WERI-Rb-1 (cell line): ENCODE measurements at regions not wholly inside any gene's neighbourhood (a gene's known extent, or its start where the extent isn't known, plus 50 kb on each side); places are given as distances from the start of the nearest gene placed in this dataset.

ENCODE experiments used
- DNase-seq: peaks from one replicate; pipeline ENCODE4 v3.0.0-alpha.2; 2020
- H3K27ac ChIP-seq: fragments of 250-450 bp; sonication (Bioruptor Pico); 2 replicates; pipeline ENCODE4 v1.5.1; 2020; ENCODE audit warnings: mild to moderate bottlenecking, moderate library complexity
- H3K27me3 ChIP-seq: fragments of 250-450 bp; sonication (Bioruptor Pico); 2 replicates; pipeline ENCODE4 v1.5.1; 2021; ENCODE audit warnings: mild to moderate bottlenecking, low read depth, moderate library complexity; ENCODE audit not compliant: insufficient read depth, severe bottlenecking
- H3K36me3 ChIP-seq: fragments of 250-450 bp; sonication (Bioruptor Pico); 2 replicates; pipeline ENCODE4 v1.5.1; 2020; ENCODE audit warnings: mild to moderate bottlenecking, moderate library complexity
- H3K4me3 ChIP-seq: 2 replicates; pipeline ENCODE4 v1.5.1; 2011; ENCODE audit warnings: low read depth, mild to moderate bottlenecking, control low read depth, low read length
- H3K9me3 ChIP-seq: fragments of 250-450 bp; sonication (Bioruptor Pico); 2 replicates; pipeline ENCODE4 v1.5.1; 2021; ENCODE audit warnings: mild to moderate bottlenecking, moderate library complexity; ENCODE audit not compliant: severe bottlenecking
- CTCF ChIP-seq: IDR thresholded peaks from 2 replicates; pipeline ENCODE4 v1.5.1; 2011; ENCODE audit warnings: low read depth, mild to moderate bottlenecking, control low read depth, inconsistent platforms, low read length

- Histone ChIP-seq H3K27ac (no peak overlapping the region), H3K9me3 (no peaks in the 10 kb centered on the region), H3K4me3 (no peak overlapping the region), H3K27me3 (peaks cover 9% of the 10 kb centered on the region), H3K36me3 (no peaks in the 10 kb centered on the region)
- DNase-seq, result no peak
- TF ChIP-seq CTCF, result no peak
Measured at GRCh38 chr21:19343711-19344110, 940.1 kb upstream of the TMPRSS15 start.

DNA sequence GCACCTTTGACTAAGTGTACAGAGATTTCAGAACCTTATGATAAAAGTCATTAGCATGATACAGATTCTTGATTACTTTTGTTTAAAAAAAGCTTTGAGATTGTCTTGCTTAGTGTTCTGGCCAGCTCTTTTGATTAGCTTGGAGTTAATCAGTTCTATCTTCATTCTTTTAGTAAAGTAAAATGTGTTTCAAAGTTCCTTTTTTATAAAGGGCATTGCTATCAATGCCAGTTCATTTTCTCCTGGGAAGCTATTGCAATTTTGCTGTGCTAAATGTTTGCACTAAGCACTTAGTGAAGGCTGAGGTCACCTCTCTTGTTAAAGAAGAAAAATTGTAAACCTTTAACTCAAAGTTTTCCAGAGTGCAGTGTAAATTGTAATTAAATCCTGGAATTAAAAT is 946.7 kb upstream of the TMPRSS15 start:
- H3K36me3 ChIP-seq, result no peaks in the 10 kb centered on the region
- no peak overlapping the region for H3K27ac ChIP-seq
- H3K4me3 ChIP-seq, result no peak overlapping the region
- H3K27me3 ChIP-seq, result peaks cover 27% of the 10 kb centered on the region
- no peaks in the 10 kb centered on the region for H3K9me3 ChIP-seq
- TF ChIP-seq CTCF, result no peak
- DNase-seq, result no peak

- Histone ChIP-seq H3K4me3 (no peak overlapping the region), H3K27ac (no peak overlapping the region), H3K27me3 (peaks cover 31% of the 10 kb centered on the region), H3K9me3 (no peaks in the 10 kb centered on the region), H3K36me3 (no peaks in the 10 kb centered on the region)
- no peak for TF ChIP-seq CTCF
- DNase-seq, result no peak
Measured at GRCh38 chr21:19353256-19353655, 949.7 kb upstream of the TMPRSS15 start.

- DNase-seq, result no peak
Measured at GRCh38 chr21:19368944-19369343, 965.4 kb upstream of the TMPRSS15 start.

GRCh38 chr21:19392390-19392789 is 988.8 kb upstream of the TMPRSS15 start:
- H3K9me3 ChIP-seq, result no peaks in the 10 kb centered on the region
- no peak overlapping the region for H3K27ac ChIP-seq
- H3K4me3 ChIP-seq, result no peak overlapping the region
- no peak for TF ChIP-seq CTCF
- DNase-seq, result no peak
- peaks cover 5% of the 10 kb centered on the region for H3K27me3 ChIP-seq
- H3K36me3 ChIP-seq, result no peaks in the 10 kb centered on the region

More at GRCh38 chr21:19368944-19369343, 965.4 kb upstream of the TMPRSS15 start:
- TF ChIP-seq CTCF, result no peak
- Histone ChIP-seq H3K9me3 (no peaks in the 10 kb centered on the region), H3K27ac (no peak overlapping the region), H3K27me3 (peaks cover 6% of the 10 kb centered on the region), H3K4me3 (no peak overlapping the region), H3K36me3 (no peaks in the 10 kb centered on the region)

DNA sequence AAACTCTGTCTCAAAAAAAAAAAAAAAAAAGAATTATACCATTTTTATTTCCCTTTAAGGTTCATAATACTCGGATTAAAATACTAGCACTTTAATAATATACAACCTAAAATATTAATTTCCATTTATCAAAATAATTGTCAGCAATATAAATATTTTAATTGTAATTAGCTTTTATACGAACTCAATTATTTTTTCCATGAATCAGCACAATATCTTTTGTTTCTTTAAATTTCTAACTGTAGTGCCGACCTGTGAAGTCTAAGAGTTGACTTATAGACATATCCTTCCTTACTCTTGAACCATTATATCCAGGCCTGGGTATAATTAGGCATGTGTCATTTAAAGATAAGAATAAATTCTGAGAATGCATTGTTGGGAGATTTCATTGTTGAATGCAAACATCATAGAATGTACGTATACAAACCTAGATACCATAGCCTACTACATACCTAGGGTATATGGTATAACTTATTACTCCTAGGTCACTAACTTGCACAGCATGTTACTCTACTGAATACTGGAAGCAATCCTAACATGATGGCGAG is 996.7 kb upstream of the TMPRSS15 start:
- Histone ChIP-seq H3K27ac (no peak overlapping the region), H3K4me3 (no peak overlapping the region), H3K9me3 (no peaks in the 10 kb centered on the region), H3K36me3 (no peaks in the 10 kb centered on the region), H3K27me3 (peaks cover 23% of the 10 kb centered on the region)
- TF ChIP-seq CTCF, result no peak
- DNase-seq, result no peak
